Endothelial cell (in vitro differentiated cells): ENCODE measurements at regions not wholly inside any gene's neighbourhood (a gene's known extent, or its start where the extent isn't known, plus 50 kb on each side); places are given as distances from the start of the nearest gene placed in this dataset.

Experiments used
- DNase-seq: peaks from one replicate; pipeline ENCODE4 v3.0.0; 2021; ENCODE audit warnings: low spot score
- H3K27ac Mint-ChIP-seq: one replicate; pipeline ENCODE4 v1.8.0; 2021; ENCODE audit warnings: mixed read lengths, inconsistent platforms; ENCODE audit not compliant: unreplicated experiment
- H3K27me3 Mint-ChIP-seq: one replicate; pipeline ENCODE4 v1.8.0; 2021; ENCODE audit warnings: mild to moderate bottlenecking, moderate library complexity, mixed read lengths, inconsistent platforms; ENCODE audit not compliant: unreplicated experiment
- H3K36me3 Mint-ChIP-seq: one replicate; pipeline ENCODE4 v1.8.0; 2021; ENCODE audit warnings: mild to moderate bottlenecking, low read depth, mixed read lengths, inconsistent platforms; ENCODE audit not compliant: unreplicated experiment
- H3K4me1 Mint-ChIP-seq: one replicate; pipeline ENCODE4 v1.8.0; 2021; ENCODE audit warnings: mild to moderate bottlenecking, mixed read lengths, inconsistent platforms; ENCODE audit not compliant: unreplicated experiment
- H3K4me3 Mint-ChIP-seq: one replicate; pipeline ENCODE4 v1.8.0; 2021; ENCODE audit warnings: mild to moderate bottlenecking, mixed read lengths, inconsistent platforms; ENCODE audit not compliant: unreplicated experiment
- H3K9me3 Mint-ChIP-seq: one replicate; pipeline ENCODE4 v1.8.0; 2021; ENCODE audit warnings: mixed read lengths, inconsistent platforms; ENCODE audit not compliant: unreplicated experiment
- TF ChIP-seq, protein P1 (sequence below): fragments of 200-600 bp; sonication (generic); IDR thresholded peaks from one replicate; pipeline ENCODE4 v1.5.0; 2021; ENCODE audit warnings: antibody characterized with exemption; ENCODE audit not compliant: unreplicated experiment

DNA sequence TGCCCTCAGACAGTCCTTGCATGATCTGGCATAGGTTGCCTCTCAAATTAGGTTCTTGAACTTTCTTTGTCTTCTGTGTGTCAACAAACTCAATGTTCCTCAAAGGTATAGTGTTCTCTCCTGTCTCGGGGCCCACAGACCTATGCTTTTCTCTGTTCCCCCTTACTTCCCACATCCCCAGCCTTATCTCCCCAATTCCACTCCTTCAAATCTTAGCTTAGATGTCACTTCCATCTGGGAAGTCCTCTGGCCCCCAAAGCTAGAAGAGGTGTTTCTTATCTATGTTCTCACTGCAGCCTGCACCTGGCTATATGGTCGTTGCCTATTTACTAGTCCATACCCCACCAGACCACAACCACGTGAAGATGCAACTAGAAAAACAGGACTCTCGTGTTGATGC lies 134.6 kb upstream of the MYCN start:
- H3K27me3 Mint-ChIP-seq, result peaks cover 8% of the 10 kb centered on the region
- H3K36me3 Mint-ChIP-seq, result no peaks in the 10 kb centered on the region
- TF ChIP-seq, protein P1, sequence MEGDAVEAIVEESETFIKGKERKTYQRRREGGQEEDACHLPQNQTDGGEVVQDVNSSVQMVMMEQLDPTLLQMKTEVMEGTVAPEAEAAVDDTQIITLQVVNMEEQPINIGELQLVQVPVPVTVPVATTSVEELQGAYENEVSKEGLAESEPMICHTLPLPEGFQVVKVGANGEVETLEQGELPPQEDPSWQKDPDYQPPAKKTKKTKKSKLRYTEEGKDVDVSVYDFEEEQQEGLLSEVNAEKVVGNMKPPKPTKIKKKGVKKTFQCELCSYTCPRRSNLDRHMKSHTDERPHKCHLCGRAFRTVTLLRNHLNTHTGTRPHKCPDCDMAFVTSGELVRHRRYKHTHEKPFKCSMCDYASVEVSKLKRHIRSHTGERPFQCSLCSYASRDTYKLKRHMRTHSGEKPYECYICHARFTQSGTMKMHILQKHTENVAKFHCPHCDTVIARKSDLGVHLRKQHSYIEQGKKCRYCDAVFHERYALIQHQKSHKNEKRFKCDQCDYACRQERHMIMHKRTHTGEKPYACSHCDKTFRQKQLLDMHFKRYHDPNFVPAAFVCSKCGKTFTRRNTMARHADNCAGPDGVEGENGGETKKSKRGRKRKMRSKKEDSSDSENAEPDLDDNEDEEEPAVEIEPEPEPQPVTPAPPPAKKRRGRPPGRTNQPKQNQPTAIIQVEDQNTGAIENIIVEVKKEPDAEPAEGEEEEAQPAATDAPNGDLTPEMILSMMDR, result no peak
- H3K4me3 Mint-ChIP-seq, result no peak overlapping the region
- DNase-seq, result no peak
- H3K27ac Mint-ChIP-seq, result no peak overlapping the region
- peaks cover 25% of the 10 kb centered on the region for H3K4me1 Mint-ChIP-seq
- no peaks in the 10 kb centered on the region for H3K9me3 Mint-ChIP-seq

DNA sequence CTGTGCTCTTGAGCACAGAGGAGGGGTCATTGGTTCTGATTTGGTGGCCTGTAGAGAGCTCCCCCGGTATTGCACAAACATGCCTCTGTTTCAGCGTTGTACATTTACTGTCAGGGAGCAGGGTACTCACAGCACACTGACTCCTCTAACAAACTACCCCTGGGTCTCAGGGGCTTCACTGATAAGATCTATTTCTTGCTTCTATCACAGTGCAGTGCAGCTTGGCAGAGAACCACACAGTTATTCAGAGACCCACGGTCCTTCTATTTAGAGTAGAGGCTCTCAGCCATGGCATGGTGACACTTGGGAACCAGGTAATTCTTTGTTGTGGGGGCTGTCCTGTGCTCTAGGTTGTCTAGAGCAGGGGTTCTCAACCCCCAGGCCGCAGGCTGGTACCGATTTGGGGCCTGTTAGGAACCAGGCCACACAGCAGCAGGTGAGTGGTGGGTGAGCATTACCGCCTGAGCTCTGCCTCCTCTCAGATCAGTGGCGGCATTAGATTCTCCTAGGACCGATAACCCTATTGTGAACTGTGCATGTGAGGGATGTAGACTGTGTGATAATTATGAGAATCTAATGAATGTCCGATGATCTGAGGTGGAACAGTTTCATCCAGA lies 133.4 kb upstream of the MYCN start:
- TF ChIP-seq, protein P1, result no peak
- peaks cover 10% of the 10 kb centered on the region for H3K27me3 Mint-ChIP-seq
- no peaks in the 10 kb centered on the region for H3K36me3 Mint-ChIP-seq
- no peak overlapping the region for H3K27ac Mint-ChIP-seq
- H3K4me1 Mint-ChIP-seq, result peaks cover 25% of the 10 kb centered on the region
- DNase-seq, result no peak
- H3K4me3 Mint-ChIP-seq, result no peak overlapping the region
- H3K9me3 Mint-ChIP-seq, result no peaks in the 10 kb centered on the region

DNA sequence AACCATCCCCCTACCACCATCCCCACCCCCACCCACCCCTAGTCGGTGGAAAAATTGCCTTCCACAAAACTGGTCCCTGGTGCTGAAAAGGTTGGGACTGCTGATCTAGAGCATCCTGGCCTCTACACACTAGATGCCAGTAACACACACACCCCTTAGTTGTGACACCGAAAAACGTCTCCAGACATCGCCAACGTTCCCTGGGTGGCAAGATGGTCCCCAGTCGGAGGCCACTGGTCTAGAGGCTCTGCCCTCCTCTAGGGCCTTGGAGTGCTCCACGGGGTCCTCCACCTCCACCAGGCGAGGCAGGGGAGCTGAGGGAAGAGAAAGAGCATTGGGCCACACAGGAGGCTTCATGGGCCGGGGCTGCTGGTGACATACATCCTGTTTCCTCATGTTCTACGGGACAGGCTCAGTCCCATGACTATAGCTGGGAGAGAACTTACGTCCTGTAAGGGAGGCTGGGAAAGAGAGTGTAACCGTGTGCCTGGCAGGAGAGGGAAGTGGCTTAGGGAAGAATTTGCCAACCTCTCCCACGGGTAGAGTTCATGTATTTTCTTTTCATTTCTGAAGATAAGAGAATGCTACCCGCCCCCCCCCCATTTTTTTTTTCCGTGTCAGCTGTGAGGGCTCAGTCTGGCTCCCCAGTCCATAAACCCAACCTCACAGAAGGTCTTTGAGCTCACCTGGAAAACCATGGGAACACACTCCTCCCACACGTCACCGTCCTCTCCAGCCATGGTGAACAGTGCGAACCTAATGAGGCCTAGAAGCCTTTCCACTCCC lies 132.7 kb upstream of the MYCN start:
- Mint-ChIP-seq H3K4me3 (no peak overlapping the region), H3K4me1 (peaks cover 25% of the 10 kb centered on the region), H3K36me3 (no peaks in the 10 kb centered on the region), H3K27me3 (peaks cover 12% of the 10 kb centered on the region), H3K9me3 (no peaks in the 10 kb centered on the region), H3K27ac (no peak overlapping the region)
- TF ChIP-seq, protein P1, result no peak
- DNase-seq, result no peak

DNA sequence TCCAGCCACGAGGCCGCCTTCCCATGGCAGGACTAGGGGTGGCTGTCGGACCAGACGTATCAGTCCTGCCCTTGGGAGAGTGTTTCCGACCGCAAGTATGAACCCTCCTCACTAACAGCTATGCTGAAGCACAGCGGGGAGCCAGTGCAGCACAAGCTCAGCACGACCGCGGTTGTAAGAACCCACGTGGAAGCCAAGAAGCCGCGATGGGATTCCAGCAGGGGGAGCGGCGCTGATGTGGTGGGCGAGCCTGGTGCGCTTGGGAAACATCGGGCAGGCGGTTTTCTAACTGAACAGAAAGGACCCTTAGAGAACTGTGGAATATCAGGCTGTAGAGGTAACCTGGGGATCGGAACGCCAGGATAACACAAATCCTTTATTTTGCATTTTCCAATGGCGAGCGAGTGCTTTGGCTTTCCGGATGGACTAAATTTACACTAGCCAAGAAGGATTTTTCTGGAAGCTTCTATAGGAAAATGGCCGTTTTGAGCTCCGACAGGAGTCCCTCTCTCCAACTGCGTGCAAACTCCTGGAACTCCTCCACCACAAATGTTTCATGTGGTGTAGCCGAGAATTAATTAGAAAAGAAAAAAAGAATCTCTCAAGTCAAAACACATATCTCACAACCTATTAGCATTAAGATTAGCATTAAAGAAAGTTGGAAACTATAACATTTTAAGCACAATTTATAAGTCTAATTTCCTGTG lies 132.0 kb upstream of the MYCN start:
- peak overlapping the region; percentile 59 for H3K4me3 Mint-ChIP-seq
- peak overlapping the region; percentile 55 for H3K27ac Mint-ChIP-seq
- H3K4me1 Mint-ChIP-seq, result peaks cover 23% of the 10 kb centered on the region
- H3K27me3 Mint-ChIP-seq, result peaks cover 12% of the 10 kb centered on the region
- TF ChIP-seq, protein P1, result no peak
- no peak for DNase-seq
- no peaks in the 10 kb centered on the region for H3K36me3 Mint-ChIP-seq
- H3K9me3 Mint-ChIP-seq, result no peaks in the 10 kb centered on the region
